HG02852 (cell line): ENCODE measurements at regions not wholly inside any gene's neighbourhood (a gene's known extent, or its start where the extent isn't known, plus 50 kb on each side); places are given as distances from the start of the nearest gene placed in this dataset.
A peak's percentile ranks its signal among the peaks of the same experiment; 100 is the strongest.
"Not testable (repeated sequence)": the region's sequence is repeated elsewhere in the genome, so short reads cannot be mapped to it uniquely, and the experiment has no call there.

ENCODE experiments used
- ATAC-seq: cut with Tn5 transposase; IDR thresholded peaks from one replicate; pipeline ENCODE4 v1.9.1; 2021; ENCODE audit warnings: mild to moderate bottlenecking, moderate library complexity; ENCODE audit not compliant: unreplicated experiment

DNA sequence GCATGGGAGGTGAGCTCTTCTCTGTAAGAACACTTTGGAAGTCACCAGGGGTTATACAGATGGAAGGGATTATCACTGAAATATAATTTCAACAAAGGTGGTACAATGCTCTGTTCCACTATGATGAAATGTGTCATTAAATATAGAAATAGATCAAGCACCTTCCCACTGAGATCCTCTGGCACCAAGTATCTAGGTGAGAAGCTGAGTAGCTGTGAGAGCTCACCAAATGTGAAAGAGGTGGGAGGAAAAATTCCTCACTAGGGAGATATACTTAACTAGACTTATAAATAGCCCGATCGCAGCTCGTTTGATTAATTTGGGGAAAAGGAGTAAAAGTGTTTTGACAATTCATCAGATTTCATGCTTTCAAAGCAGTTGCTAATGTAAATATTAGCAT lies 247.6 kb downstream of the SMAD2 start:
- no peak for ATAC-seq

DNA sequence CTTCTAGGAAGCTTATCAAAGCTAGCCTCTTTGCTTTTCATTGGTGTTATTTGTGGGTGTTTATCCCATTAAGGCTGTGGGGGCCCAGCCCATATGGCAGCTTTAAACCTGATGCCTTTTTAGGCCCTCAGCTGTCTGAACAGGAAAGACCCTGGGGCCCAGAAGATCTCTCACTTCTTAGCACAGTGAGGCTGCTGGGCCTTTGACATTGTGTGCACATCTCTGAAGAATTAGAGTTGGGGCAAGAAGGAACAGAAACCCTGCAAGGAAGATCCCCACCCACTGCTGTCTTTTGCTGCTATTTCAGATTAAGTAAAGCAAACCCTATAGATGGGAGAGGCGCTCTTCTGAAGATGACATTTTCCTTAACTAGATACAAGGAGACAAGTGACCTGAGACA lies 250.0 kb downstream of the SMAD2 start:
- peak; percentile 88 for ATAC-seq

DNA sequence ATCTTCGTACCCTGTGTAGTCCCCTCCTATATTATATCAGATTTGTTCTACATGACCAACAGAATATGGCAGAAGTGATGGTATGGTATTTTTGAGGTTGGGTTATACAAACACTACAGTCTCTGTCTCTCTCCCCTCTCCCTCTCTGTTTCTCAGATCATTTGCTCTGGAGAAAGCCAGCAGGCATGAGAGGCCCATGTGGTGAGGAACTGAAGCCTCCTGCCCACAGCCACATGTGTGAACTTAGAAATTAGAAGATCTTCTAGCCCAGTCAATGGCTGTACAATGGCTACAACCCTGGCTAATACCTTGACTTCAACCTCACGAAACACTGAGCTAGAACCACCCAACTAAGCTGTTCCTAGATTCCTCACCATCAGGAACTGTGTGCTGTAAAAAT lies 250.6 kb downstream of the SMAD2 start:
- ATAC-seq = no peak

DNA sequence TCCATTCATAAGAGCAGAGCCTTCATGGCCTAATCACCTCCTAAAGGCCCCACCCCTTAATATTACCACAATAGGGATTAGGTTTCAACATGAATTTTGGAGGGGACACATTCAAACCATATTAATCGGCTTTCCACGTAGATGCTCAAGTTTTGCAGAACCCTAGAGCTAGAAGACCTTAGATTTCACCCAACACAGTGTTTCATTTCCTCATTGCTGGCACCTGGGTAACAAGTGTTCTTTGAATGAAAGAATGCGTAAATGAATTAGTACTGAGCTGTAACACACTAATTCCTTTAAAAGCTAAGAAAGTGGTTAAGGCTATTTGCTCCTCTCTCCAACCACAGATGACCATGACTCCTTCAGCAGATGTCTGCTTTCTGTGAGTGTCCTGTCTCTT lies 252.5 kb downstream of the SMAD2 start:
- ATAC-seq = no peak

DNA sequence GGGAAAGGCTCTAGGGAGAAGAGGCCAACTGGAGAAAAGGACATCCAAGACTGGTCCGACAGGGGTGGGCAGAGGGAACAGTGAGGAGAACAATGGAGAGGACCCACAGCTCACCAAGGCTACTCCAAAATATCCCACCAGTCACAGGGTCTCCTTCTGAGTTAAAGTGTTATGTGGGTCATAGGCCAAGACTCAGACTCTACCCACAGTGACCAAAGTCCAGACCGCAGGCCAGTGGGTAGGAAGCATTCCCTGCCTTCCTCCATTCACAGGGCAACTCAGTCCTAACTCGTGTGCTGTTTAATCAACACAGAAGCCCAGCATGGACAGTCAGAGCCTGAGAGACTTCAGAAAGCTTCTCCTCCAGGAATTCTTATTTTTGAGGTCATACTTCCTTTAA lies 260.6 kb downstream of the SMAD2 start:
- no peak for ATAC-seq

DNA sequence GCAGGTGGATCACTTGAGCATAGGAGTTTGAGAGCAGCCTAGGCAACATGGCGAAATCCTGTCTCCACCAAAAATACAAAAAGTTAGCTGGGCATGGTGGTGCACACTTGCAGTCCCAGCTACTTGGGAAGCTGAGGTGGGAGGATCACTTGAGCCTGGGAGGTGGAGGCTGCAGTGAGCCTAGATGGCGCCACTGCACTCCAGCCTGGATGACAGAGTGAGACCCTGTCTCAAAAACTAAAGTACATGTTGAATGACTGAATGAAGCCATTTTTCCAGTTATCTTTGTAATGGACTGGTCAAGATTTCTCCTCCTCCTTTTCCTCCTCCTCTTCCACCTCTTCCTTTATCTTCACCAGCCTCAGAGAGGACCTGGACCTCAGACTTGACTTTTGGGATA lies 272.0 kb downstream of the SMAD2 start:
- no peak for ATAC-seq

GRCh38 chr18:47654988-47655387 lies 275.5 kb downstream of the SMAD2 start:
- no peak for ATAC-seq

GRCh38 chr18:47644896-47645295 lies 285.6 kb downstream of the SMAD2 start:
- no peak for ATAC-seq

DNA sequence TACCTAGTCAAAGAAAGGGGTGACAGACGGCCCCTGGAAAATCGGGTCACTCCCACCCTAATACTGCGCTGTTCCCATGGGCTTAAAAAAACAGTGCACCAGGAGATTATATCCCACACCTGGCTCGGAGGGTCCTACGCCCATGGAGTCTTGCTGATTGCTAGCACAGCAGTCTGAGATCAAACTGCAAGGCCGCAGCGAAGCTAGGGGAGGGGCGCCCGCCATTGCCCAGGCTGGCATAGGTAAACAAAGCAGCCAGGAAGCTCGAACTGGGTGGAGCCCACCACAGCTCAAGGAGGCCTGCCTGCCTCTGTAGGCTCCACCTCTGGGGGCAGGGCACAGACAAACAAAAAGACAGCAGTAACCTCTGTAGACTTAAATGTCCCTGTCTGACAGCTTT lies 292.9 kb downstream of the SMAD2 start:
- not testable (repeated sequence) for ATAC-seq

GRCh38 chr18:47635416-47635815 lies 295.0 kb downstream of the SMAD2 start:
- ATAC-seq = no peak

GRCh38 chr18:47632970-47633635 lies 297.4 kb downstream of the SMAD2 start:
- no peak for ATAC-seq

GRCh38 chr18:47628893-47629292 lies 301.6 kb downstream of the SMAD2 start:
- no peak for ATAC-seq

DNA sequence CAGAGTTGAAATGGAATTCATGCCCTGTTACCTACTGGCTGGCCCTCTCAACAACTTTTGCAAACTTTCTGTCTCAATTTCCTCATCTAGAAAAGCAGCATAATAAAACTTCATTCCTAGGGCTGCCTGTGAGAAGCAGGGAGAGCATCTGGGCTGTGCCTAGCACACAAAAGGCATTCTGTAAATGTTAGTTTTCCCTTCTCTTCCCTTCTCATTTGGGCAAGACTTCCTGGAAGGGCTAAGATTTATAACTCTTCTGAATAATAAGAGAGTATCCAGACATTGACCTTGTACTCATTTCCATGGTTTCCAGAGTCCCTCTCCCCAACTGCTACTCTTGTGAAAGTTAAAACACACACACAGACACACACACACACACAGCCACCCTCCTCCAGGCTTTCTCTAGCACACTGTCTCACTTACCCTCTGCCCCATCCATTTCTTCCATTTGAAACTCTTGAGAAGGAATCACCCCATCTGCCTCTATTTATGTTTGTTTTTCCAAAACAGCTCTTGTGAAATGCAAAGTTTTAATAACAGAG lies 302.1 kb downstream of the SMAD2 start:
- ATAC-seq = no peak

- no peak for ATAC-seq
Observed at GRCh38 chr18:47627030-47627429, 303.4 kb downstream of the SMAD2 start.

- ATAC-seq = no peak
Observed at GRCh38 chr18:47619771-47620448, 310.5 kb downstream of the SMAD2 start.

- no peak for ATAC-seq
Observed at GRCh38 chr18:47618758-47619157, 311.7 kb downstream of the SMAD2 start.

- no peak for ATAC-seq
Observed at GRCh38 chr18:47615043-47615442, 315.4 kb downstream of the SMAD2 start.

DNA sequence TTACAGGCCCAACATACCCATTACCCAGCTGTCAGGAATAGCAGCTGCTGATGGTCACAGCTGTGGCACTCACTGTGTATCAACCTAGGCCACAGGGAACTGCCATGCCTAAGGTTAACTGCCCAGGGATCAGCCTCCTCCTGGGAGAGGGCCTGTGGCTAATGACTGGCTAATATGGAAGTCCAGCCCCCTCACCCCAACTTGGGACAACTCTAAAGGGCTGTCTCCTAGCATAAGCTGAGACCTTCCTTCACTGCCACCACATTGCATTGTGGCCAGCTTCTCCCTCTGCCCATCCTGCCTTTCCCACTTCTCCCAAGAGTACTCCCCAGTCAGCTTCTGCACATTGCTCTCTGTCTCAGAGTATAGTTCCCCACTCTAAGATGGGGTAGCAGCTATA lies 316.5 kb downstream of the SMAD2 start:
- no peak for ATAC-seq

GRCh38 chr18:47611649-47612048 lies 318.8 kb downstream of the SMAD2 start:
- no peak for ATAC-seq

GRCh38 chr18:47606526-47606925 lies 323.9 kb downstream of the SMAD2 start:
- no peak for ATAC-seq

DNA sequence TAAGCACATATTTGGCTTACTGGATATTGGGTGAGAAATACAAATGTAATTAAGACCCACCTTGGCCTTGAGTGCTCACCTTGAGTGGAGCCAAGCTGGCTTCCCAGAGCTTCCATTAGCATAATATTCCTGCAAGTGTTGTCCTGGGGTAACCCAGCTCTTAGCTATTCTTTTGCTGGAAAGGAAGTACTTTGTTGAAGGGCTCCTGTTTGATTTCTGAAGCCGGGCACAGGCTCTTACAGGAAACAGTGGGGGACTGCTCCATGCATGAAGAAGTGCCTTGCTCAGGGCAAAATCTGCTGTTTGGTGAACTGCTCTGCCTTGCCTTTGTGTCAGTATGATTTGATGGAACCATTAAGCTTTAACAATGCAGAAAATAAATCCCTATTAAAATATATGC lies 325.4 kb downstream of the SMAD2 start:
- ATAC-seq = no peak

- ATAC-seq = no peak
Observed at GRCh38 chr18:47604021-47604420, 326.4 kb downstream of the SMAD2 start.

DNA sequence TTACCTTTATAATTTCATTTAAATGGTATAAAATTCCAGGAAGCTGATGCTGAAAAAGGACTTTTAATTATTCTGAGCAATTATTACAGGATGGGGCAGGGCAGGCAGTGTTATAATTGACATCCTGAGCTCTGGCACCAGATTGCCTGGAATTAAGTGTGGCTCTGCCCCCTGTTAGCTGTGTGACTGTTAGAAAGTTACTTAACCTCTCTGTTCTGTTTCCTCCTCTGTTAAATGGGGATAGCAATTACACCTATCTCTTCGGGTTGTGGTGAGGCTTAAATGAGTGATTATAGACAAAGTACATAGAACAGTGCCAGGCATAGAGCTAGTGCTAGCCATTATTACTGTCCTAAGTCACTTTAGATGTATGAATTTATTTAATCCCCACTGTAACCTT lies 327.3 kb downstream of the SMAD2 start:
- no peak for ATAC-seq
